Right atrium auricular region (tissue), 2 donors: ENCODE measurements at regions not wholly inside any gene's neighbourhood (a gene's known extent, or its start where the extent isn't known, plus 50 kb on each side); places are given as distances from the start of the nearest gene placed in this dataset.

Experiments used
- DNase-seq: peaks from one replicate; pipeline ENCODE4 v3.0.0-alpha.2; 2019; ENCODE audit warnings: low spot score
- H3K27ac ChIP-seq, 2 donors: fragments of 200-600 bp; sonication (generic); 1 replicate in 1 of 2; 2 replicates in 1 of 2; pipeline ENCODE4 v1.5.1; 2016 to 2019
- H3K27me3 ChIP-seq, 2 donors: fragments of 200-600 bp; sonication (generic); one replicate each; pipeline versions ENCODE4 v1.5.1 to v1.6.0; 2017 to 2019
- H3K36me3 ChIP-seq: fragments of 200-600 bp; sonication (generic); one replicate; pipeline ENCODE4 v1.5.1; 2016
- H3K4me1 ChIP-seq, 2 donors: fragments of 200-600 bp; sonication (generic); one replicate each; pipeline versions ENCODE4 v1.5.1 to v1.6.0; 2017 to 2019
- H3K4me3 ChIP-seq, 2 donors: fragments of 200-600 bp; sonication (generic); 1 replicate in 1 of 2; 2 replicates in 1 of 2; pipeline ENCODE4 v1.5.1; 2017 to 2019; ENCODE audit warnings: mild to moderate bottlenecking in 1 of 2, moderate library complexity in 1 of 2
- H3K9me3 ChIP-seq, 2 donors: fragments of 200-600 bp; sonication (generic); one replicate each; pipeline ENCODE4 v1.5.1; 2019
- CTCF ChIP-seq, 2 donors: fragments of 200-600 bp; sonication (generic); IDR thresholded peaks; one replicate each; pipeline ENCODE4 v1.5.1; 2019; ENCODE audit warnings: antibody characterized with exemption in 2 of 2

DNA sequence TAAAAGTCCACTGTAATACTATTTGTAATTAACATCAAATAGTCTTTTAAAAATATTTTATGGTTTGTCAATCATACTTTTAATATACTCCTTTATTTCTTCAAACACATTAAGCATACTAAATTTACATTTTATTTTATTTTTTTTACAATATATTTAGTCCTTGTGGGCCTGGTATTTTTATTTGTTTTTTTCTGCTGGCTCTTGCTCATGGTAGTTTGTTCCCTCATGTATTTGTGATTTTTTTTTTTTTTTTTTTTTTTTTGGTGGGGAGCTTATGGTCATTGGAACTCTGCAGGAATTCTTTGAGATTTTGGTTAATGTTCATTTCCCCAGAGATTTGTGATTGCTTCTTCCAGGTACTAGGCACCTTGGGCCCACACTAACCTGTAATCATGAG is 185.5 kb downstream of the PDGFRA start:
- H3K27me3 ChIP-seq: no peaks in the 10 kb centered on the region
- no peaks in the 10 kb centered on the region for H3K36me3 ChIP-seq
- H3K4me1 ChIP-seq: no peaks in the 10 kb centered on the region
- no peak for TF ChIP-seq CTCF (IDR thresholded peaks at IDR 0.05)
- no peak overlapping the region for H3K27ac ChIP-seq
- H3K9me3 ChIP-seq: peaks cover 0 to 13% of the 10 kb centered on the region in 2 donors
- no peak for DNase-seq
- H3K4me3 ChIP-seq: no peak overlapping the region

DNA sequence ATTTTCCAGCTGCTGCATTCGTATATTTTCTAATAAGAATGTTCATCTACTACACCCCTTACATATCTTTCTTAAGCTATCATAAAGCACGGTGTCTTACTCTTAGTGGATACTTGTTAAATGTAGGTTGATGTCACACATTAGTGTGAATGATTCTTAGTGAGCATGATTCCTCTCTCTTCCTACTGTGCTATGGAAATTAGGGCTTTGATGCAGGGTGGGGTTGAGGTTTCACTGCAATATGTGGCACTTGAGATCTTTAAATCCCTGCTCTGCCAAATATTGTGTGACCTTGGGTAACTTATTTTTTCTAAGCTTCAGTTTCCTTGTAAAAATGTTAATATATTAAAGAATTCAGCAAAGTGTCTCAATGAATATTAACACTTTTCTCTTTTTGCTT is 188.4 kb downstream of the PDGFRA start:
- Histone ChIP-seq H3K36me3 (no peaks in the 10 kb centered on the region), H3K9me3 (peaks cover 0 to 17% of the 10 kb centered on the region in 2 donors), H3K27me3 (no peaks in the 10 kb centered on the region), H3K4me3 (no peak overlapping the region), H3K4me1 (no peaks in the 10 kb centered on the region), H3K27ac (no peak overlapping the region)
- DNase-seq: no peak
- TF ChIP-seq CTCF (IDR thresholded peaks at IDR 0.05): no peak

GRCh38 chr4:54418468-54418867 is 189.4 kb downstream of the PDGFRA start:
- DNase-seq: no peak
- Histone ChIP-seq H3K4me3 (no peak overlapping the region), H3K4me1 (no peaks in the 10 kb centered on the region), H3K9me3 (peaks cover 0 to 18% of the 10 kb centered on the region in 2 donors), H3K27me3 (no peaks in the 10 kb centered on the region), H3K36me3 (no peaks in the 10 kb centered on the region), H3K27ac (no peak overlapping the region)
- no peak for TF ChIP-seq CTCF (IDR thresholded peaks at IDR 0.05)

DNA sequence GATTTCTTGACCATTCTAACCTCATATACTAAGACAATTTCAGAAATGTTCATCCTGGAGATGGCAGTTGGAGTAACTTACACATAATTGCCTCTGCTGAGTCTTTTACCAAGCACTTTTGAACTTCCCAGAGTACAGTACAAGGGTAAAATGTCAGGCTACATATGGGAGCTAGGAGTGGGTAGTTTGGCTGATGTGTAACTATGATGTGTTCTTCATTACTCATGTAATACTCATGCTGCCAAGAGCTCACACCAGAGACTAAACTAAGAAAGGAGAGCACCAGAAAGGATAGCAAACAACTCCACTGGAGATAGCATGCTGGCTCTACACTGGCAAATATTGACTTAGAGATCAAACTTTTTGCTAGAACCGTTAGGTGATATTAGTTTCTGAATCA is 194.0 kb downstream of the PDGFRA start:
- no peak for TF ChIP-seq CTCF (IDR thresholded peaks at IDR 0.05)
- H3K4me3 ChIP-seq: no peak overlapping the region
- no peaks in the 10 kb centered on the region for H3K4me1 ChIP-seq
- no peaks in the 10 kb centered on the region for H3K27me3 ChIP-seq
- peaks cover 0 to 5% of the 10 kb centered on the region in 2 donors for H3K9me3 ChIP-seq
- DNase-seq: no peak
- H3K27ac ChIP-seq: no peak overlapping the region
- no peaks in the 10 kb centered on the region for H3K36me3 ChIP-seq

DNA sequence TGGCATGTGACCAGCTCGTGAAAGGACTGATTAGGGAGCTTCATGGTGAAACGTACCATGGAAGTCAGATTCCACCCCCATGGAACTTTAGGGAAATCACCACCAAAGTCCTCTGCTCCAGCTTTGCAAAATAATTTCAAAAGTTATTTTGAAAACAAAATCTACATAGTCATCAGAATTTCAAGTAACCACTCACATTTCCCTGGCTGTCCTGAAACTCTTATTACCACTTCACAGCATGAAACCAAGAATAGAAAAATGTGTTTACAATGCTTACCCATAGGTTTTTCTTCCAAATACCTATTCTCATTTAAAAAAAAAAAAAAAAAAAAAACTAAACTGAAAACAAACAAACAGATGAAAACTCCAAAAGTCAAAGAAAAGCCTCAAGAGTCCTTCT is 198.7 kb downstream of the PDGFRA start:
- no peak for TF ChIP-seq CTCF (IDR thresholded peaks at IDR 0.05)
- DNase-seq: no peak
- no peaks in the 10 kb centered on the region for H3K36me3 ChIP-seq
- no peak overlapping the region for H3K4me3 ChIP-seq
- no peaks in the 10 kb centered on the region for H3K9me3 ChIP-seq
- no peaks in the 10 kb centered on the region for H3K4me1 ChIP-seq
- no peak overlapping the region for H3K27ac ChIP-seq
- no peaks in the 10 kb centered on the region for H3K27me3 ChIP-seq

GRCh38 chr4:54428940-54429339 is 199.8 kb downstream of the PDGFRA start:
- H3K4me1 ChIP-seq: no peaks in the 10 kb centered on the region
- H3K27me3 ChIP-seq: no peaks in the 10 kb centered on the region
- no peak overlapping the region for H3K4me3 ChIP-seq
- H3K36me3 ChIP-seq: no peaks in the 10 kb centered on the region
- H3K27ac ChIP-seq: no peak overlapping the region
- no peak for DNase-seq
- no peaks in the 10 kb centered on the region for H3K9me3 ChIP-seq
- TF ChIP-seq CTCF (IDR thresholded peaks at IDR 0.05): no peak
